ENCODE measurements at regions not wholly inside any gene's neighbourhood (a gene's known extent, or its start where the extent isn't known, plus 50 kb on each side); places are given as distances from the start of the nearest gene placed in this dataset.

GRCh38 chr1:184287001-184287400 is 99.8 kb upstream of the C1orf21 start (continued):
- TF ChIP-seq ZNF654 (tag by site-specific recombination; IDR thresholded peaks at IDR 0.05; ENCODE audit: low read depth) (no peak), OSR2 (tag by site-specific recombination; IDR thresholded peaks at IDR 0.05) (no peak), ZNF529 (tag by site-specific recombination; IDR thresholded peaks at IDR 0.05; ENCODE audit: insufficient replicate concordance) (no peak), ZNF501 (tag by site-specific recombination; IDR thresholded peaks at IDR 0.05) (no peak), ZNF433 (tag by site-specific recombination; IDR thresholded peaks at IDR 0.05; ENCODE audit: low read depth) (no peak), HOXC10 (CRISPR knock-in tag; IDR thresholded peaks at IDR 0.05) (no peak), TRIM28 (IDR thresholded peaks at IDR 0.05; ENCODE audit: borderline replicate concordance, low read length) (peak; percentile 98; the same call in 1 of the 2 replicates), SETDB1 (IDR thresholded peaks at IDR 0.05; ENCODE audit: insufficient read length, low read length) (peak; percentile 80), ZNF292 (tag by site-specific recombination; IDR thresholded peaks at IDR 0.05; ENCODE audit: borderline replicate concordance, low read depth) (no peak), ZNF677 (tag by site-specific recombination; IDR thresholded peaks at IDR 0.05) (no peak), ZNF248 (tag by site-specific recombination; IDR thresholded peaks at IDR 0.05) (no peak), MEIS1 (CRISPR knock-in tag; IDR thresholded peaks at IDR 0.05; ENCODE audit: borderline replicate concordance) (no peak), BCL6B (tag by site-specific recombination; IDR thresholded peaks at IDR 0.05) (no peak), ZNF521 (tag by site-specific recombination; IDR thresholded peaks at IDR 0.05) (no peak), GLI2 (tag by site-specific recombination; IDR thresholded peaks at IDR 0.05; ENCODE audit: borderline replicate concordance, low read depth) (no peak), ZBTB26 (tag by site-specific recombination; optimal IDR thresholded peaks at IDR 0.05) (no peak), ZNF610 (tag by site-specific recombination; IDR thresholded peaks at IDR 0.05; ENCODE audit: borderline replicate concordance) (0 out of 2 replicates have a peak, but pooled peaks have one; percentile 23), ZNF585B (tag by site-specific recombination; IDR thresholded peaks at IDR 0.05) (peak; percentile 68), ZNF366 (tag by site-specific recombination; conservative IDR thresholded peaks at IDR 0.05) (no peak), ZNF350 (tag by site-specific recombination; IDR thresholded peaks at IDR 0.05) (peak; percentile 46; the same call in 1 of the 2 replicates), GLIS2 (tag by site-specific recombination; IDR thresholded peaks at IDR 0.05) (no peak), PBX3 (CRISPR knock-in tag; IDR thresholded peaks at IDR 0.05) (no peak), KLF8 (tag by site-specific recombination; IDR thresholded peaks at IDR 0.05) (0 out of 2 replicates have a peak, but pooled peaks have one; percentile 28), ZNF169 (tag by site-specific recombination; IDR thresholded peaks at IDR 0.05) (no peak), ZNF514 (tag by site-specific recombination; IDR thresholded peaks at IDR 0.05) (no peak), ZFP37 (tag by site-specific recombination; IDR thresholded peaks at IDR 0.05) (no peak), SP2 (tag by site-specific recombination; IDR thresholded peaks at IDR 0.05) (0 out of 2 replicates have a peak, but pooled peaks have one; percentile 6), TCF7L2 (IDR thresholded peaks at IDR 0.05; ENCODE audit: borderline replicate concordance, low read depth, low read length) (no peak), ZBTB6 (tag by site-specific recombination; IDR thresholded peaks at IDR 0.05) (no peak), YY2 (tag by site-specific recombination; IDR thresholded peaks at IDR 0.05) (no peak), ZNF174 (tag by site-specific recombination; IDR thresholded peaks at IDR 0.05) (no peak), ZNF571 (tag by site-specific recombination; IDR thresholded peaks at IDR 0.05) (no peak), ZNF621 (tag by site-specific recombination; IDR thresholded peaks at IDR 0.05) (0 out of 2 replicates have a peak, but pooled peaks have one; percentile 59), ZNF660 (tag by site-specific recombination; IDR thresholded peaks at IDR 0.05) (peak; percentile 59; the same call in 1 of the 2 replicates)
